AG09309 (cell line): ENCODE measurements at regions not wholly inside any gene's neighbourhood (a gene's known extent, or its start where the extent isn't known, plus 50 kb on each side); places are given as distances from the start of the nearest gene placed in this dataset.

Experiments
- DNase-seq: peaks from one replicate; pipeline ENCODE4 v3.0.0-alpha.2; 2010; ENCODE audit warnings: low read depth
- H3K4me3 ChIP-seq: 2 replicates; pipeline ENCODE4 v1.5.1; 2011; ENCODE audit warnings: mild to moderate bottlenecking, low read depth, low read length, moderate library complexity; ENCODE audit not compliant: control insufficient read depth
- TF ChIP-seq, protein P1 (sequence below): IDR thresholded peaks from 2 replicates; pipeline ENCODE4 v1.5.1; 2011; ENCODE audit warnings: mild to moderate bottlenecking, low read depth, low read length, inconsistent platforms; ENCODE audit not compliant: insufficient read depth, control insufficient read depth; ENCODE audit errors: missing control alignments

- TF ChIP-seq, protein P1, sequence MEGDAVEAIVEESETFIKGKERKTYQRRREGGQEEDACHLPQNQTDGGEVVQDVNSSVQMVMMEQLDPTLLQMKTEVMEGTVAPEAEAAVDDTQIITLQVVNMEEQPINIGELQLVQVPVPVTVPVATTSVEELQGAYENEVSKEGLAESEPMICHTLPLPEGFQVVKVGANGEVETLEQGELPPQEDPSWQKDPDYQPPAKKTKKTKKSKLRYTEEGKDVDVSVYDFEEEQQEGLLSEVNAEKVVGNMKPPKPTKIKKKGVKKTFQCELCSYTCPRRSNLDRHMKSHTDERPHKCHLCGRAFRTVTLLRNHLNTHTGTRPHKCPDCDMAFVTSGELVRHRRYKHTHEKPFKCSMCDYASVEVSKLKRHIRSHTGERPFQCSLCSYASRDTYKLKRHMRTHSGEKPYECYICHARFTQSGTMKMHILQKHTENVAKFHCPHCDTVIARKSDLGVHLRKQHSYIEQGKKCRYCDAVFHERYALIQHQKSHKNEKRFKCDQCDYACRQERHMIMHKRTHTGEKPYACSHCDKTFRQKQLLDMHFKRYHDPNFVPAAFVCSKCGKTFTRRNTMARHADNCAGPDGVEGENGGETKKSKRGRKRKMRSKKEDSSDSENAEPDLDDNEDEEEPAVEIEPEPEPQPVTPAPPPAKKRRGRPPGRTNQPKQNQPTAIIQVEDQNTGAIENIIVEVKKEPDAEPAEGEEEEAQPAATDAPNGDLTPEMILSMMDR, result no peak
- DNase-seq, result no peak
- H3K4me3 ChIP-seq, result no peak overlapping the region
Observed at GRCh38 chr15:77557564-77557963, 75.1 kb downstream of the LINGO1 start.

DNA sequence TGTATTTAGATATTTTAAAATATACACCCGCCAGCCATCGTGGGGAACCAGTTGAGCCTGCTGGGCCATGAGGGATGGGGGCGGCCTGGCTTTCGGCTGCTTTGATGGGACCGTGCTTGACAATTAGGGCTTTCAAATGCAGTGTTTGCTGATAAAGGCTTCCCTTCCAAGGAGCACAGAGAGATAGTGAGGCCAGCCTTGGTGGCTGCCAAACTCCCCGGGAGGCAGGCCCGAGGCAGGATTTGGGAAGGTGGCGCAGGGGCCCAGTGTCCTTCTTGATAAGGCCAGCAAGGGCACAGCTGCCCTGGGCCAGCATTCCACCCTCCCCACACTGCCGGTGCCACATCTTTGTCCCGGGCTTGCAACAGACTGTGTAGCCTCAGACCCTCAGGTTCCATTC is 75.6 kb downstream of the LINGO1 start:
- no peak overlapping the region for H3K4me3 ChIP-seq
- TF ChIP-seq, protein P1, result no peak

GRCh38 chr15:77556622-77557021 is 76.1 kb downstream of the LINGO1 start:
- no peak for DNase-seq
- no peak overlapping the region for H3K4me3 ChIP-seq
- TF ChIP-seq, protein P1, result no peak

More for the DNA sequence above, 75.6 kb downstream of the LINGO1 start:
- DNase-seq, result no peak

- H3K4me3 ChIP-seq, result no peak overlapping the region
- TF ChIP-seq, protein P1, result no peak
- no peak for DNase-seq
Observed at GRCh38 chr15:77555232-77555631, 77.5 kb downstream of the LINGO1 start.

DNA sequence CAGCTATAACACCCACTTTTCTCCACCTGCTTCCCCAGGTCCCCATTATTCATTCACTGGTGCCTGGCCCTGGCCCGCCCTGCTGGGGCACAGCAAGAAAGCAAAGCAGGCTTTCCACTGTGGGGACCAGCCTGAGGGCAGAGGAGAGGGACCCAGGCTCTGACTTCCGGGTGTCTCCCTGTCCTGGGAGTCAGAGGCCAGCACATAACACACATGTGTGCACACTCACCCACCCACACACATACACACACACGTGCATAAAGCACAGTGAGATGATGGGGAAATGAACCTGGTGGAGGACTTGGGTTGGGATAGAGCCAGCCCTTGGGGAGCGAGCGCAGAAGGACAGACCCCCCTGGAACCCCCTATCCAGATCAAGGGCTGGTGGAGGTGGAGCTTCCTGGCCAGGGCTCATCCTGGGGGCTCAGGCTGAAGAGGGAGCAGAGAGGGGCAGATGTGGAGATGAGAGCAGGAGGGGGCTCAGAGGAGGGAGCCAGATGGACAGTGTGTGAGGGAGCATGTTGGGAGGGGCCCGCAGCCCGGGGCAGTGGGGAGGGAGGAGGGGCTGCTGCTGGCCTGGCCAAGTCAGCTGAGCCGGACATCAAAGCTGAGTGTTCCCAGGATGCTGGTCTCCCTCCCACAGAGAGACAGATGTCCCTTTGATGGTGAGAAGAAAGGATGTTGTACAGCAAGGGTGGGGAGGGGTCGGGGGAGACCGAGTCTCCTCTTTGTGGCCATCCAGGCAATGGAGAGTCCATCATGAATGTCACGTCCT is 78.2 kb downstream of the LINGO1 start:
- no peak overlapping the region for H3K4me3 ChIP-seq
- no peak for DNase-seq
- TF ChIP-seq, protein P1, result no peak

GRCh38 chr15:77553695-77554094 is 79.0 kb downstream of the LINGO1 start:
- TF ChIP-seq, protein P1, result no peak
- H3K4me3 ChIP-seq, result no peak overlapping the region
- DNase-seq, result no peak
